ENCODE measurements at regions not wholly inside any gene's neighbourhood (a gene's known extent, or its start where the extent isn't known, plus 50 kb on each side); places are given as distances from the start of the nearest gene placed in this dataset.

GRCh38 chr1:193654951-193655735 lies 468.7 kb upstream of the B3GALT2 start:
- no peak for DNase-seq

DNA sequence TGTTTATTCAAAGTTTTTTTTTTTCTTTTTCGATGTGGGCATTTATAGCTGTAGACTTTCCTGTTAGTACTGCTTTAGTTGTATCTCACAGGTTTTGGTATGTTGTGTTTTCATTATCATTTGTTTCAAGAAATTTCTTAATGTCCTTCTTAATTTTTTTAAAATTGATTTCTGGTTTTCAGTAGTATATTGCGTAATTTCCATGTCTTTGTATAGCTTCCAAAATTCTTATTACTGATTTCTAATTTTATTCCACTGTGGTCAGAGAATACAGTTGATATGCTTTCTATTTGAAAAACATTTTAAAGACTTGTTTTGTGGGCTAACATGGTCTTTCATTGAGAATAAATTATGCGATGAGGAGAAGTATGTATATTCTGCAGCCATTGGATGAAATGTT lies 463.2 kb upstream of the B3GALT2 start:
- no peak for DNase-seq

GRCh38 chr1:193634876-193635275 lies 448.5 kb upstream of the B3GALT2 start:
- DNase-seq: no peak

- no peak for DNase-seq
Observed at GRCh38 chr1:193634470-193634869, 448.1 kb upstream of the B3GALT2 start.

GRCh38 chr1:193633991-193634390 lies 447.6 kb upstream of the B3GALT2 start:
- DNase-seq: no peak

GRCh38 chr1:193633093-193633492 lies 446.7 kb upstream of the B3GALT2 start:
- no peak for DNase-seq

GRCh38 chr1:193631306-193631705 lies 444.9 kb upstream of the B3GALT2 start:
- no peak for DNase-seq

DNA sequence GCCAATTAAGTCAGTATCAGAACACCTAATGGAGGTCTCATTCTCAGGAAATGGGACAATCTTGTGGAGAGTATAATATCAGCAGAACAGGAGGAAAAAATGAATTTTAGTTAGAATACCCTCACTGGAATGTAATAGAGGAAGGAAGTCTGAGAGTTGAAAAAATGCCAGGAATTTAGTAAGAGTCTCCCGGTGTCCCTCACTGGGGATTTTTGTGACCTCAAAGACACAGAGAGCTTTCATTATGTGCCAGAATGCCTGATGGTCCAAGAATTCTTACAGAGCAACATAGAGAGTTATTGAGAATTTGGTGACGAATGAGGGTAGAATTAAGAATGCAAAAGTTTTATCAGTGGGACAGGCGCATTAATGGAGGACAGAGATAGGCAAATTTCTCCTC lies 443.5 kb upstream of the B3GALT2 start:
- no peak for DNase-seq

- DNase-seq: no peak
Observed at GRCh38 chr1:193626695-193627094, 440.3 kb upstream of the B3GALT2 start.

DNA sequence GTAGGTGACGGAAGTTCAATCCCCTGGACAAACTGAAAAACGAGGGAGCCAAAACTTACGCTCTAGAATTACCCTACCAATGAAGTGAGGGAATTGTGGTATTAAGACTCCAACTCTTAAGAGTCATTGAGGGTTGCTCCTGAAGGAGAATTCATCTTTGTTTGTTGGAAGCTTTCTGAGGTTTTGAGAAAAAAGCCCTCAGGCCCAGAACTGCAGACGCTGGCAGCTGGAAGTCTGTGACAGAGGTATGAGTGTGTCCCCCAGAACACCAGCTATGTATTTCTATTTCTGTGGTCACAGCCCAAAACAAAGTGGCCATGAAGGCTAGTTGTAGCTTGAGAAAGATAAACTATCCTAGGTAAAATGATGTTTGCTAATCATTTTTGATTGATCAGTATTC lies 438.8 kb upstream of the B3GALT2 start:
- DNase-seq: no peak

DNA sequence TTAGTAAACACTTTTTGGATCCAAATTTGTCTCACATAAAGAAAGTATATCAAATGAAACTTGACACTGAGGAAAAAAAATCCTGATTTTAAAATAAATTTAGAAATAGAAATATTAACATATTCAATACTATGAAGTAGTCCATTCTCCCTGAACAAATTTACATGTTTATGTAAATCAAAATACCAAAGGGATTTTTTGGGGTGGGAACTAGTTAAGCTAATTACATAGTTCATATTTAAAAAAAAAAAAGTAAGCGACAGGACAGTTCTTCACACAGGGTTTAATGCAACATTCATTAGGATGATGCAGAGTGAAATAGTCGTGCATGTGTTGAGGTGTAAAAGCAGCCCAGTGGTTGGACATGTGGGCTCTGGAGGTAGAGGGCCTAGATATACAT lies 433.5 kb upstream of the B3GALT2 start:
- no peak for DNase-seq

- no peak for DNase-seq
Observed at GRCh38 chr1:193614817-193615216, 428.4 kb upstream of the B3GALT2 start.

DNA sequence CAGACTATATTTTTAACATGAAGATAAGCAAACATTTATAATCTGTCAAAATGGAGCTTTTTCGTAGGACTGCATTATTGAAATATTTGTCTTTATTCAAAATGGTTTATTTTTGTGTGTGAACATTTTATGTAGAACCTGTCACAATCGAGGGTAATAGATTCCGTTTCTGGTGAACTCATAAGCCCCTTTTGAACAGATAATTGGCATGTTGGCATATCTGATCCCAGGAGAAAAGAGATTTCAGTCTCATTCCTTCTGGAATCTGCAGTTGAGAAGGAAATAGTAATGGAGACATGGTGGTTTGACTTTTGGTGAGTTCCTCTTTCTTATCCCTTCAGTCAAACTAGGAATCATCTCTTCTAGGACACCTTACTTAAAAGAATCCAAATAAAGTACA lies 427.9 kb upstream of the B3GALT2 start:
- DNase-seq: no peak

- DNase-seq: no peak
Observed at GRCh38 chr1:193613041-193613440, 426.6 kb upstream of the B3GALT2 start.

DNA sequence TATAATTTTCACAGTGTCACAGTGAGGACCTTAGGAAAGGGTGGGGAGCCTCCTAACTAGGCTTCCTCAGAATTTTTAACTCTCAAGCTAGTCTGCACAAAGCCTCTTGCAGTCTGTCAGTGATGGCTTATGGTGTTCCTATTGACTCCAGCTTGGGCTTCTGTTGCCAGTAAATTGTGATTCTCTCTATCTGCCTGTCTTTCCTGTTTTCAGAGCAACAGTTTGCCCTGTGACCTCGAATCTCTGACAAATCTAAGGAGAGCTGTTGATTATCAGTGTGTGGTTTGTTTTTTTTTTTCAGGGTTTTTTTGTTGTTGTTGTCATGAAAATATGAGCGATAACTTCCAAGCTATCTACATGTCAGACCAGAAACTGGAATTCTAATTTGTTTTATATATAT lies 423.2 kb upstream of the B3GALT2 start:
- no peak for DNase-seq

GRCh38 chr1:193607787-193608186 lies 421.4 kb upstream of the B3GALT2 start:
- no peak for DNase-seq

GRCh38 chr1:193606035-193606434 lies 419.6 kb upstream of the B3GALT2 start:
- no peak for DNase-seq

GRCh38 chr1:193602705-193603104 lies 416.3 kb upstream of the B3GALT2 start:
- no peak for DNase-seq

- DNase-seq: no peak
Observed at GRCh38 chr1:193593147-193593885, 406.9 kb upstream of the B3GALT2 start.

- no peak for DNase-seq
Observed at GRCh38 chr1:193592317-193592716, 405.9 kb upstream of the B3GALT2 start.

DNA sequence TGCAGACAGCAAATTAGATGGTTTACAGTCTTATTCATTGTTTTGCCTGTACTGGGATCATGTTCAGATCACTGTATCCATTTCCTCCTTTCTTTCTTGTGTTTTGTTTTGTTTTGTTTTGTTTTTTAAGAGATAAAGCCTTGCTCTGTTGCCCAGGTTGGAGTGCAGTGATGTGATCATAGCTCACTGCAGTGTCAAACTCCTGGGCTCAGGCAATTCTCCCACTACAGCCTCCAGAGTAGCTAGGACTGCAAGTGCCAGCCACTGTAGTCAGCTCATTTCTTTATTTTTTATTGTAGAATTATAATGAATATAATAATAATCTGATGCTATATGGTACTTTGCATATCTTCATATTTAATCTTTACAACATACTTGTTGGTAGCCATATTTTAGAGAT lies 403.7 kb upstream of the B3GALT2 start:
- DNase-seq: no peak

DNA sequence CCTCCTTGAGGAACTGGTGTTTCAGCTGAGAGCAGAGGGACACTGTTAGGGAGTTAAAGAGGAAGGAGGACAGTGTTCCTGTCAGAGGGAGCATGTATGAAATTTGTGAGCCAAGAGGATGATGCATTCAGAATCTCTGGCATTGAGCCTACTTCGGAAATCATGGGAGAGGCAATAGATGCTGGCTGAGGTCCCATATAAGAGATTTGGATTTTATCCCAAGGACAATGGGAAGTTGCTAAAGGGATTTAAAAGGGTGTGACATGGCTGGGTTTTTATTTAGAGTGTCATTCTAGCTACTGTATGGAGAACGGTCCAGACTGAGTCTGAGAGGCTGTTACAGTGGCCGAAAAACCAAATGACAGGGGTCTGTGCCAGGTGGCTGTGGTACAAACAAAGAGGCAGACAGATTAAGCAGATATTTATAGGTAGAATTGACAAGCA lies 403.2 kb upstream of the B3GALT2 start:
- no peak for DNase-seq
